ENCODE measurements at regions not wholly inside any gene's neighbourhood (a gene's known extent, or its start where the extent isn't known, plus 50 kb on each side); places are given as distances from the start of the nearest gene placed in this dataset.

DNA sequence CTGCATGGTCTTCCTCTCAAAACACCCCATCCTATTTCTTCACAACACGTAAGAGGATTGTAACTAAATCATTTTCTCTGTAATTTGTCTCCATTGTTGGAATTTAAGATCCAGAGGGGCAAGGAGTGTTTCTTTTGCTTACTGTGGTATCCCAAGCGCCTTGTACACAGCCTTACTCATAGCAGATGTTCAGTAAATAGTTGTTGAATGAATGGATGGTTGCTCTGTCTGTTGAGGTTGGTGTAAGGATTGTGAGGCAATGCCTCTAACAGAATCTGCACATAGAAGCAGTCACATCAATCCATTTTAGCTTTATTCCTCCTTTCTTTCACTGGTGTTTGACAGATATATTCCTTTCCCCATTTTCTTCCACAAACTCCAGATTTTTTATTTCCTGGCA, 90.1 kb downstream of the ZNF365 start:
- DNase-seq (no peak), ATAC-seq (no peak)
- H3K27ac ChIP-seq = no peak overlapping the region
- no peaks in the 10 kb centered on the region for H3K4me1 ChIP-seq
- H3K27me3 ChIP-seq (ENCODE audit: low read depth) = no peaks in the 10 kb centered on the region
- no peak for TF ChIP-seq CTCF (IDR thresholded peaks at IDR 0.05)
- no peak overlapping the region for H3K4me3 ChIP-seq
- no peaks in the 10 kb centered on the region for H3K36me3 ChIP-seq
- peaks cover 8% of the 10 kb centered on the region for H3K9me3 ChIP-seq
- intact Hi-C loops (cut with DNase I) = no loop called here

- no peak for ATAC-seq
Observed at GRCh38 chr10:62466590-62466989, 92.4 kb downstream of the ZNF365 start.

GRCh38 chr10:62467527-62467926, 93.4 kb downstream of the ZNF365 start:
- DNase-seq (no peak), ATAC-seq (no peak)
- H3K4me3 ChIP-seq = no peak overlapping the region
- intact Hi-C loops (cut with DNase I) = no loop called here
- TF ChIP-seq CTCF (IDR thresholded peaks at IDR 0.05) = no peak
- H3K4me1 ChIP-seq = no peaks in the 10 kb centered on the region
- no peaks in the 10 kb centered on the region for H3K36me3 ChIP-seq
- H3K27me3 ChIP-seq (ENCODE audit: low read depth) = no peaks in the 10 kb centered on the region
- H3K9me3 ChIP-seq = peaks cover 8% of the 10 kb centered on the region
- H3K27ac ChIP-seq = no peak overlapping the region

More at GRCh38 chr10:62466590-62466989, 92.4 kb downstream of the ZNF365 start:
- no peak for DNase-seq
- H3K27ac ChIP-seq = no peak overlapping the region
- no peak for TF ChIP-seq CTCF (IDR thresholded peaks at IDR 0.05)
- H3K36me3 ChIP-seq = no peaks in the 10 kb centered on the region
- H3K4me3 ChIP-seq = no peak overlapping the region
- H3K27me3 ChIP-seq (ENCODE audit: low read depth) = no peaks in the 10 kb centered on the region
- H3K4me1 ChIP-seq = no peaks in the 10 kb centered on the region
- intact Hi-C loops (cut with DNase I) = no loop called here
- H3K9me3 ChIP-seq = peaks cover 8% of the 10 kb centered on the region

GRCh38 chr10:62471711-62472110, 97.5 kb downstream of the ZNF365 start:
- ATAC-seq = no peak
- TF ChIP-seq CTCF (IDR thresholded peaks at IDR 0.05) = no peak
- intact Hi-C loops (cut with DNase I) = no loop called here
- no peaks in the 10 kb centered on the region for H3K9me3 ChIP-seq
- no peak overlapping the region for H3K27ac ChIP-seq
- no peaks in the 10 kb centered on the region for H3K36me3 ChIP-seq
- no peaks in the 10 kb centered on the region for H3K4me1 ChIP-seq
- no peaks in the 10 kb centered on the region for H3K27me3 ChIP-seq (ENCODE audit: low read depth)
- H3K4me3 ChIP-seq = no peak overlapping the region
- no peak for DNase-seq

DNA sequence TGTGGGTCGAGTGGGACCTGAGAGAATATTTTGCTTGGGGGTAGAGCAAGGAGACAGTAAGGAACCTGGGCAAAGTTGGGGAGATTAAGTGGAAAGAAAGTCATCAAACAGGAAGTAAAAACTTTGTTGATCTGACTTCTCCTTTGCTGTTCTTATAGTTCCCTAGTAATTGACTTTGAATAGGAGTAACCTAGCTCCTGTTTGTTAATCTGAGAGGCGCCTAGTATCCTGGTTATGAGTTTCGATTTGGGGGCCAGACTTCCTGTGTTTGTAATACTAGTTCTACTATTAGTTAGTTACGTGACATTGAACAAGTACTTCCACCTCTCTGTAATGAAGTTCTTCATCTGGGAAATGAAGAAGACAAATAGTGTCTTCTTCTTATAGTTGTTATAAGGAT, 99.1 kb downstream of the ZNF365 start:
- no peaks in the 10 kb centered on the region for H3K36me3 ChIP-seq
- no peaks in the 10 kb centered on the region for H3K9me3 ChIP-seq
- intact Hi-C loops (cut with DNase I) = no loop called here
- no peak for TF ChIP-seq CTCF (IDR thresholded peaks at IDR 0.05)
- DNase-seq (no peak), ATAC-seq (peak in 1 of 2 donors; percentile 43)
- no peak overlapping the region for H3K27ac ChIP-seq
- H3K4me3 ChIP-seq = no peak overlapping the region
- H3K27me3 ChIP-seq (ENCODE audit: low read depth) = no peaks in the 10 kb centered on the region
- no peaks in the 10 kb centered on the region for H3K4me1 ChIP-seq

DNA sequence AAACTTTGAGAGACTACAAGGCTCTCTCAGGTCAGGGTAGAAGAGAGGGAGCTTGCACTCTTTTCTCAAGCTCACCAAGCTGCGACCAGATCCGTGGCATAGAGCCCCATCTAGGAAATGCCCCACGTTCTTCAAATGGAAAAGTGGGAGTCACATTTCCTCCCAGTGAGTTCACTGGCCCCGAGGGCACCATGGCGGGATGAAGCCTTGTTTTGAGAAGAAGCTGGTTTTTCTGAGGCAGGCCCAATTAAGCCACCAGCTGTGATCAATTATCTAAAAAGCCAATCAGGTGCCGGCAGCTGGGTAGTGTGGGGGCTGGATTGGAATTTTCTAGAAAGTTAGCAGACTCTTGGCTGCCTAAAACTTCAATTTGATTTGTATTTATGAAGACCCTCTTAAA, 101.4 kb downstream of the ZNF365 start:
- Histone ChIP-seq H3K36me3 (no peaks in the 10 kb centered on the region), H3K9me3 (no peaks in the 10 kb centered on the region), H3K4me3 (no peak overlapping the region), H3K27me3 (ENCODE audit: low read depth) (no peaks in the 10 kb centered on the region), H3K27ac (no peak overlapping the region), H3K4me1 (no peaks in the 10 kb centered on the region)
- ATAC-seq = no peak
- no peak for DNase-seq
- no peak for TF ChIP-seq CTCF (IDR thresholded peaks at IDR 0.05)
- intact Hi-C loops (cut with DNase I) = no loop called here
